ENCODE measurements at regions not wholly inside any gene's neighbourhood (a gene's known extent, or its start where the extent isn't known, plus 50 kb on each side); places are given as distances from the start of the nearest gene placed in this dataset.

- Histone ChIP-seq H3K4me3 (no peak overlapping the region), H3K9me3 (replicated peaks; ENCODE audit: control insufficient read depth, insufficient read depth, low read length) (peaks cover 2% of the 10 kb centered on the region; the same call in 1 of the 3 replicates), H3K27me3 (replicated peaks in 1 of 2; ENCODE audit: control insufficient read depth in 2 of 2, insufficient read depth in 2 of 2, low read length in 1 of 2) (no peaks in the 10 kb centered on the region), H3K36me3 (ENCODE audit: control insufficient read depth in 2 of 2, insufficient read depth in 2 of 2, low read length in 1 of 2) (no peaks in the 10 kb centered on the region), H4K20me1 (ENCODE audit: control insufficient read depth, insufficient read depth) (no peaks in the 10 kb centered on the region), H3K27ac (ENCODE audit: control insufficient read depth, insufficient read depth) (no peak overlapping the region), H3K9ac (ENCODE audit: control insufficient read depth, insufficient read depth, low read length) (no peak overlapping the region), H3K4me2 (ENCODE audit: control insufficient read depth, insufficient read depth) (no peak overlapping the region), H3K79me2 (ENCODE audit: control insufficient read depth, insufficient read depth, low read length) (no peaks in the 10 kb centered on the region), H3K4me1 (ENCODE audit: control insufficient read depth, insufficient read depth, low read length) (peaks cover 40% of the 10 kb centered on the region), H2AFZ (ENCODE audit: control insufficient read depth, low read depth, low read length) (peak overlapping the region; percentile 13; the same call in 1 of the 2 replicates)
- ChIA-PET POLR2A (interaction anchor here (0.6 to 1.0 kb wide), 2 partner anchors 159 to 166 kb away, joined by 3 to 4 read pairs; no protein-coding TSS in a partner anchor), CTCF (no interaction called here), RAD21 (ENCODE audit: unreplicated experiment) (interaction anchor here (4.2 to 7.9 kb wide), 2 partner anchors 15 to 30 kb away, joined by 40 to 190 read pairs; no protein-coding TSS in a partner anchor), SMC1A (ENCODE audit: uncharacterized antibody, unreplicated experiment) (interaction anchor here (4.1 to 7.4 kb wide), 3 partner anchors 14 to 158 kb away, joined by 45 to 166 read pairs (median 65); no protein-coding TSS in a partner anchor)
- 78% methylated on average over 6 of the region's 6 CpGs for WGBS (ENCODE audit: insufficient coverage, insufficient replicate concordance, low lambda C conversion rate, missing lambda C conversion rate)
- ATAC-seq (no peak), DNase-seq (ENCODE audit: low read depth, low spot score) (no peak), FAIRE-seq (no peak)
- no TSS peak for BruUV-seq (replicated peaks)
- in situ Hi-C loops (cut with MboI) (no loop called here), intact Hi-C loops (cut with micrococcal nuclease; ENCODE audit: unreplicated experiment) (loop anchor here (5.0 to 10.0 kb wide), 3 partner anchors 46 to 452 kb away; no protein-coding TSS in a partner anchor)
- TF ChIP-seq, protein P1, sequence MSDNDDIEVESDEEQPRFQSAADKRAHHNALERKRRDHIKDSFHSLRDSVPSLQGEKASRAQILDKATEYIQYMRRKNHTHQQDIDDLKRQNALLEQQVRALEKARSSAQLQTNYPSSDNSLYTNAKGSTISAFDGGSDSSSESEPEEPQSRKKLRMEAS (IDR thresholded peaks at IDR 0.05; ENCODE audit: low read depth, low read length), result no peak
- TF ChIP-seq RELA (IDR thresholded peaks at IDR 0.05; ENCODE audit: borderline replicate concordance, partially characterized antibody) (no peak), SP1 (IDR thresholded peaks at IDR 0.05; ENCODE audit: low read depth, low read length) (no peak), NKRF (conservative IDR thresholded peaks at IDR 0.05) (no peak), HCFC1 (IDR thresholded peaks at IDR 0.05; ENCODE audit: low read length) (no peak), CREB1 (IDR thresholded peaks at IDR 0.05; ENCODE audit: low read depth) (no peak), EED (IDR thresholded peaks at IDR 0.05; ENCODE audit: low read depth) (no peak), SUPT20H (IDR thresholded peaks at IDR 0.05; ENCODE audit: borderline replicate concordance, control insufficient read depth, low read depth, low read length) (no peak), CEBPB (IDR thresholded peaks at IDR 0.05; ENCODE audit: borderline replicate concordance in 1 of 2, low read depth in 2 of 2, low read length in 2 of 2) (no peak), SMAD5 (IDR thresholded peaks at IDR 0.05; ENCODE audit: low read depth) (no peak), ZNF24 (IDR thresholded peaks at IDR 0.05) (no peak), NBN (IDR thresholded peaks at IDR 0.05) (no peak)
Measured at GRCh38 chr5:124906339-124907097, 160.1 kb upstream of the ZNF608 start.

All from GM12878 (cell line).